Type B pancreatic cell (in vitro differentiated cells): ENCODE measurements at regions not wholly inside any gene's neighbourhood (a gene's known extent, or its start where the extent isn't known, plus 50 kb on each side); places are given as distances from the start of the nearest gene placed in this dataset.

ENCODE experiments used
- DNase-seq: peaks from one replicate; pipeline ENCODE4 v3.0.0; 2021; ENCODE audit warnings: mixed read lengths; ENCODE audit not compliant: unreplicated experiment; ENCODE audit errors: extremely low spot score
- H3K27ac Mint-ChIP-seq: 2 replicates; pipeline ENCODE4 v1.8.0; 2021; ENCODE audit warnings: mild to moderate bottlenecking, mixed read lengths
- H3K27me3 Mint-ChIP-seq: 2 replicates; pipeline ENCODE4 v1.8.0; 2021; ENCODE audit warnings: mixed read lengths
- H3K36me3 Mint-ChIP-seq: 2 replicates; pipeline ENCODE4 v1.8.0; 2021; ENCODE audit warnings: mixed read lengths
- H3K4me1 Mint-ChIP-seq: one replicate; pipeline ENCODE4 v1.8.0; 2021; ENCODE audit warnings: mixed read lengths; ENCODE audit not compliant: unreplicated experiment
- H3K4me3 Mint-ChIP-seq: 2 replicates; pipeline ENCODE4 v1.8.0; 2021; ENCODE audit warnings: mild to moderate bottlenecking, mixed read lengths
- H3K9me3 Mint-ChIP-seq: 2 replicates; pipeline ENCODE4 v1.8.0; 2021; ENCODE audit warnings: mixed read lengths
- CTCF ChIP-seq: fragments of 200-600 bp; sonication (generic); conservative IDR thresholded peaks from 2 replicates; pipeline ENCODE4 v1.5.0; 2021; ENCODE audit warnings: antibody characterized with exemption, mild to moderate bottlenecking

GRCh38 chr12:39065455-39065854 is 160.1 kb upstream of the CPNE8 start:
- no peak for TF ChIP-seq CTCF
- DNase-seq: no peak
- Mint-ChIP-seq H3K27ac (no peak overlapping the region), H3K4me3 (no peak overlapping the region), H3K4me1 (no peaks in the 10 kb centered on the region), H3K9me3 (no peaks in the 10 kb centered on the region), H3K36me3 (no peaks in the 10 kb centered on the region), H3K27me3 (peaks cover 3% of the 10 kb centered on the region)

GRCh38 chr12:39064708-39065107 is 159.3 kb upstream of the CPNE8 start:
- DNase-seq: no peak
- Mint-ChIP-seq H3K9me3 (no peaks in the 10 kb centered on the region), H3K27me3 (peaks cover 3% of the 10 kb centered on the region), H3K27ac (no peak overlapping the region), H3K36me3 (no peaks in the 10 kb centered on the region), H3K4me1 (no peaks in the 10 kb centered on the region), H3K4me3 (no peak overlapping the region)
- TF ChIP-seq CTCF: no peak

GRCh38 chr12:39062266-39062996 is 157.0 kb upstream of the CPNE8 start:
- TF ChIP-seq CTCF: no peak
- Mint-ChIP-seq H3K4me1 (no peaks in the 10 kb centered on the region), H3K27ac (no peak overlapping the region), H3K36me3 (no peaks in the 10 kb centered on the region), H3K9me3 (no peaks in the 10 kb centered on the region), H3K27me3 (peaks cover 3% of the 10 kb centered on the region), H3K4me3 (no peak overlapping the region)
- DNase-seq: no peak

- H3K4me3 Mint-ChIP-seq: no peak overlapping the region
- no peak for DNase-seq
- TF ChIP-seq CTCF: no peak
Observed at GRCh38 chr12:39061576-39061975, 156.2 kb upstream of the CPNE8 start.

GRCh38 chr12:39048395-39048794 is 143.0 kb upstream of the CPNE8 start:
- peaks cover 4% of the 10 kb centered on the region for H3K4me1 Mint-ChIP-seq
- DNase-seq: no peak
- no peaks in the 10 kb centered on the region for H3K9me3 Mint-ChIP-seq
- no peaks in the 10 kb centered on the region for H3K27me3 Mint-ChIP-seq
- H3K36me3 Mint-ChIP-seq: no peaks in the 10 kb centered on the region
- no peak overlapping the region for H3K4me3 Mint-ChIP-seq
- H3K27ac Mint-ChIP-seq: no peak overlapping the region
- TF ChIP-seq CTCF: no peak

More at GRCh38 chr12:39061576-39061975, 156.2 kb upstream of the CPNE8 start:
- no peaks in the 10 kb centered on the region for H3K4me1 Mint-ChIP-seq
- H3K27me3 Mint-ChIP-seq: peaks cover 3% of the 10 kb centered on the region
- H3K9me3 Mint-ChIP-seq: no peaks in the 10 kb centered on the region
- no peaks in the 10 kb centered on the region for H3K36me3 Mint-ChIP-seq
- H3K27ac Mint-ChIP-seq: no peak overlapping the region
